GM23338 (cell line): ENCODE measurements at regions not wholly inside any gene's neighbourhood (a gene's known extent, or its start where the extent isn't known, plus 50 kb on each side); places are given as distances from the start of the nearest gene placed in this dataset.
A peak's percentile ranks its signal among the peaks of the same experiment; 100 is the strongest.

Experiments used
- ATAC-seq: fragments of 200-7000 bp; cut with Tn5 transposase; 3 replicates; pipeline ENCODE4 v1.9.1; 2020
- DNase-seq: peaks from one replicate; pipeline ENCODE4 v3.0.0-alpha.2; 2015; ENCODE audit warnings: low spot score
- H2AFZ ChIP-seq: fragments of 200-600 bp; sonication (generic); 2 replicates; pipeline ENCODE4 v1.8.0; 2016; ENCODE audit warnings: antibody characterized with exemption, mild to moderate bottlenecking, moderate library complexity
- H3F3A ChIP-seq: fragments of 200-600 bp; sonication (generic); replicated peaks from 2 replicates; pipeline ENCODE4 v1.8.0; 2017; ENCODE audit warnings: antibody characterized with exemption, mixed run types, low read depth
- H3K27ac ChIP-seq: fragments of 200-600 bp; sonication (generic); 2 replicates; pipeline ENCODE4 v1.6.1; 2016; ENCODE audit warnings: low read depth
- H3K27me3 ChIP-seq: fragments of 200-600 bp; sonication (generic); 2 replicates; pipeline ENCODE4 v1.8.0; 2016; ENCODE audit warnings: mild to moderate bottlenecking, mixed run types, moderate library complexity; ENCODE audit not compliant: insufficient read depth
- H3K36me3 ChIP-seq: fragments of 200-600 bp; sonication (generic); 2 replicates; pipeline ENCODE4 v1.8.0; 2016; ENCODE audit warnings: mild to moderate bottlenecking; ENCODE audit not compliant: insufficient read depth
- H3K4me1 ChIP-seq: fragments of 200-600 bp; sonication (generic); 2 replicates; pipeline ENCODE4 v1.8.0; 2016; ENCODE audit warnings: mild to moderate bottlenecking, moderate library complexity; ENCODE audit not compliant: insufficient read depth
- H3K4me2 ChIP-seq: fragments of 200-600 bp; sonication (generic); 2 replicates; pipeline ENCODE4 v1.7.1; 2017; ENCODE audit warnings: mixed run types
- H3K4me3 ChIP-seq: fragments of 200-600 bp; sonication (generic); 2 replicates; pipeline ENCODE4 v1.6.1; 2016; ENCODE audit warnings: mixed run types
- H3K79me2 ChIP-seq: fragments of 200-600 bp; sonication (generic); replicated peaks from 2 replicates; pipeline ENCODE4 v1.8.0; 2017; ENCODE audit warnings: mild to moderate bottlenecking; ENCODE audit not compliant: insufficient read depth
- H3K9me2 ChIP-seq: fragments of 200-600 bp; sonication (generic); 2 replicates; pipeline ENCODE4 v1.8.0; 2017; ENCODE audit not compliant: insufficient read depth
- H4K20me1 ChIP-seq: fragments of 200-600 bp; sonication (generic); replicated peaks from 2 replicates; pipeline ENCODE4 v1.8.0; 2017; ENCODE audit warnings: mild to moderate bottlenecking; ENCODE audit not compliant: insufficient read depth
- H3K27ac Mint-ChIP-seq: 2 replicates; pipeline ENCODE4 v1.8.0; 2020; ENCODE audit warnings: inconsistent platforms, mild to moderate bottlenecking, moderate library complexity, mixed read lengths
- H3K27me3 Mint-ChIP-seq: 3 replicates; pipeline ENCODE4 v1.8.0; 2022; ENCODE audit warnings: low read depth, mild to moderate bottlenecking, moderate library complexity, mixed read lengths, inconsistent platforms; ENCODE audit not compliant: insufficient read depth, poor library complexity
- H3K36me3 Mint-ChIP-seq: 3 replicates; pipeline ENCODE4 v1.8.0; 2021; ENCODE audit warnings: low read depth, mild to moderate bottlenecking, inconsistent platforms, moderate library complexity, mixed read lengths
- H3K4me1 Mint-ChIP-seq: 3 replicates; pipeline ENCODE4 v1.8.0; 2020; ENCODE audit warnings: mild to moderate bottlenecking, inconsistent platforms, mixed read lengths
- H3K4me3 Mint-ChIP-seq: 3 replicates; pipeline ENCODE4 v1.8.0; 2021; ENCODE audit warnings: moderate library complexity, mild to moderate bottlenecking, inconsistent platforms, mixed read lengths
- H3K9me3 Mint-ChIP-seq: 3 replicates; pipeline ENCODE4 v1.8.0; 2020; ENCODE audit warnings: moderate library complexity, mild to moderate bottlenecking, inconsistent platforms, mixed read lengths
- CREB1 ChIP-seq: fragments of 250-450 bp; sonication (Bioruptor Pico); IDR thresholded peaks from 2 replicates; pipeline ENCODE4 v1.5.0; 2020; ENCODE audit warnings: low read depth, mild to moderate bottlenecking, moderate library complexity
- ETS1 ChIP-seq: IDR thresholded peaks from 2 replicates; pipeline ENCODE4 v1.6.1; 2016; ENCODE audit warnings: antibody characterized with exemption
- EZH2 ChIP-seq: fragments of 200-600 bp; sonication (generic); IDR thresholded peaks from one replicate; pipeline ENCODE4 v1.8.0; 2017; ENCODE audit warnings: antibody characterized with exemption, mild to moderate bottlenecking, low read depth; ENCODE audit not compliant: unreplicated experiment
- EZH2phosphoT487 ChIP-seq: fragments of 200-600 bp; sonication (generic); IDR thresholded peaks from one replicate; pipeline ENCODE4 v1.8.1; 2018; ENCODE audit warnings: antibody characterized with exemption; ENCODE audit not compliant: unreplicated experiment
- JUNB ChIP-seq: IDR thresholded peaks from one replicate; pipeline ENCODE4 v1.6.1; 2016; ENCODE audit warnings: antibody characterized with exemption; ENCODE audit not compliant: unreplicated experiment
- NANOG ChIP-seq: IDR thresholded peaks from 2 replicates; pipeline ENCODE4 v1.6.1; 2016; ENCODE audit warnings: antibody characterized with exemption, borderline replicate concordance
- POLR2AphosphoS5 ChIP-seq: IDR thresholded peaks from 2 replicates; pipeline ENCODE4 v1.6.1; 2016; ENCODE audit warnings: antibody characterized with exemption, low read depth
- STAT1 ChIP-seq: IDR thresholded peaks from one replicate; pipeline ENCODE4 v1.6.1; 2016; ENCODE audit warnings: antibody characterized with exemption; ENCODE audit not compliant: unreplicated experiment
- ZNF114 ChIP-seq: fragments of 250-450 bp; sonication (Bioruptor Pico); IDR thresholded peaks from 2 replicates; pipeline ENCODE4 v1.5.0; 2020; ENCODE audit warnings: mild to moderate bottlenecking, moderate library complexity
- ZNF331 ChIP-seq: fragments of 250-450 bp; sonication (Bioruptor Pico); IDR thresholded peaks from 2 replicates; pipeline ENCODE4 v1.5.0; 2020; ENCODE audit warnings: low read depth, mild to moderate bottlenecking, moderate library complexity
- TF ChIP-seq, protein P1 (sequence below): IDR thresholded peaks from one replicate; pipeline ENCODE4 v1.6.1; 2018; ENCODE audit warnings: antibody characterized with exemption; ENCODE audit not compliant: unreplicated experiment
- TF ChIP-seq, protein P2 (sequence below), 2 experiments: fragments of 200-600 bp in 1 of 2; sonication (generic) in 1 of 2; conservative IDR thresholded peaks; 2 replicates each; pipeline versions ENCODE4 v1.5.1 to v1.6.1; 2016 to 2017; ENCODE audit warnings: antibody characterized with exemption in 2 of 2, low read depth in 2 of 2, mild to moderate bottlenecking in 2 of 2, moderate library complexity in 1 of 2

DNA sequence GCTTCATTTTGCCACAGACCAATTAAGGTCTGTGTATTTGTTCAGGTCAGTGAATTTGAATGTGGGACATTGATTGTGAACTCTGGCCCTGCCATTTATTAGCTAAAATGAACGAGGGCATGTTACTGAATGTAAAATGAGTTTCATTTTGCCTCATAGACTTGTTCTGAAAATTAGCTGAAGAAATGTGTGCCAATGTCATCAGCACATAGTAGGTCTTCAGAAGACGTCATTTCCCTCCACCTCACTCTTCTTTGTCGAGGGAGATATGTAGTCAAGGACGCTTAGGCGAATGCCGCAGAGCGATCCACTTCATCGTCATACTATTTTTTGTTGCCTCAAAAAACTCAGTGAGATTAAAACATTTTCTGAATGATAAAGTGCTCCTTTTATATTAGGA is 291.7 kb downstream of the SMOC2 start (continued):
- TF ChIP-seq, protein P1, sequence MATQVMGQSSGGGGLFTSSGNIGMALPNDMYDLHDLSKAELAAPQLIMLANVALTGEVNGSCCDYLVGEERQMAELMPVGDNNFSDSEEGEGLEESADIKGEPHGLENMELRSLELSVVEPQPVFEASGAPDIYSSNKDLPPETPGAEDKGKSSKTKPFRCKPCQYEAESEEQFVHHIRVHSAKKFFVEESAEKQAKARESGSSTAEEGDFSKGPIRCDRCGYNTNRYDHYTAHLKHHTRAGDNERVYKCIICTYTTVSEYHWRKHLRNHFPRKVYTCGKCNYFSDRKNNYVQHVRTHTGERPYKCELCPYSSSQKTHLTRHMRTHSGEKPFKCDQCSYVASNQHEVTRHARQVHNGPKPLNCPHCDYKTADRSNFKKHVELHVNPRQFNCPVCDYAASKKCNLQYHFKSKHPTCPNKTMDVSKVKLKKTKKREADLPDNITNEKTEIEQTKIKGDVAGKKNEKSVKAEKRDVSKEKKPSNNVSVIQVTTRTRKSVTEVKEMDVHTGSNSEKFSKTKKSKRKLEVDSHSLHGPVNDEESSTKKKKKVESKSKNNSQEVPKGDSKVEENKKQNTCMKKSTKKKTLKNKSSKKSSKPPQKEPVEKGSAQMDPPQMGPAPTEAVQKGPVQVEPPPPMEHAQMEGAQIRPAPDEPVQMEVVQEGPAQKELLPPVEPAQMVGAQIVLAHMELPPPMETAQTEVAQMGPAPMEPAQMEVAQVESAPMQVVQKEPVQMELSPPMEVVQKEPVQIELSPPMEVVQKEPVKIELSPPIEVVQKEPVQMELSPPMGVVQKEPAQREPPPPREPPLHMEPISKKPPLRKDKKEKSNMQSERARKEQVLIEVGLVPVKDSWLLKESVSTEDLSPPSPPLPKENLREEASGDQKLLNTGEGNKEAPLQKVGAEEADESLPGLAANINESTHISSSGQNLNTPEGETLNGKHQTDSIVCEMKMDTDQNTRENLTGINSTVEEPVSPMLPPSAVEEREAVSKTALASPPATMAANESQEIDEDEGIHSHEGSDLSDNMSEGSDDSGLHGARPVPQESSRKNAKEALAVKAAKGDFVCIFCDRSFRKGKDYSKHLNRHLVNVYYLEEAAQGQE, result no peak
- TF ChIP-seq ZNF331 (CRISPR knock-in tag) (no peak), JUNB (no peak), STAT1 (no peak), EZH2 (no peak), NANOG (no peak), POLR2AphosphoS5 (no peak), ZNF114 (CRISPR knock-in tag) (no peak), CREB1 (no peak), EZH2phosphoT487 (no peak)
- TF ChIP-seq, protein P2, sequence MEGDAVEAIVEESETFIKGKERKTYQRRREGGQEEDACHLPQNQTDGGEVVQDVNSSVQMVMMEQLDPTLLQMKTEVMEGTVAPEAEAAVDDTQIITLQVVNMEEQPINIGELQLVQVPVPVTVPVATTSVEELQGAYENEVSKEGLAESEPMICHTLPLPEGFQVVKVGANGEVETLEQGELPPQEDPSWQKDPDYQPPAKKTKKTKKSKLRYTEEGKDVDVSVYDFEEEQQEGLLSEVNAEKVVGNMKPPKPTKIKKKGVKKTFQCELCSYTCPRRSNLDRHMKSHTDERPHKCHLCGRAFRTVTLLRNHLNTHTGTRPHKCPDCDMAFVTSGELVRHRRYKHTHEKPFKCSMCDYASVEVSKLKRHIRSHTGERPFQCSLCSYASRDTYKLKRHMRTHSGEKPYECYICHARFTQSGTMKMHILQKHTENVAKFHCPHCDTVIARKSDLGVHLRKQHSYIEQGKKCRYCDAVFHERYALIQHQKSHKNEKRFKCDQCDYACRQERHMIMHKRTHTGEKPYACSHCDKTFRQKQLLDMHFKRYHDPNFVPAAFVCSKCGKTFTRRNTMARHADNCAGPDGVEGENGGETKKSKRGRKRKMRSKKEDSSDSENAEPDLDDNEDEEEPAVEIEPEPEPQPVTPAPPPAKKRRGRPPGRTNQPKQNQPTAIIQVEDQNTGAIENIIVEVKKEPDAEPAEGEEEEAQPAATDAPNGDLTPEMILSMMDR (conservative IDR thresholded peaks at IDR 0.05; ENCODE audit: low read depth in 2 of 2), result no peak

DNA sequence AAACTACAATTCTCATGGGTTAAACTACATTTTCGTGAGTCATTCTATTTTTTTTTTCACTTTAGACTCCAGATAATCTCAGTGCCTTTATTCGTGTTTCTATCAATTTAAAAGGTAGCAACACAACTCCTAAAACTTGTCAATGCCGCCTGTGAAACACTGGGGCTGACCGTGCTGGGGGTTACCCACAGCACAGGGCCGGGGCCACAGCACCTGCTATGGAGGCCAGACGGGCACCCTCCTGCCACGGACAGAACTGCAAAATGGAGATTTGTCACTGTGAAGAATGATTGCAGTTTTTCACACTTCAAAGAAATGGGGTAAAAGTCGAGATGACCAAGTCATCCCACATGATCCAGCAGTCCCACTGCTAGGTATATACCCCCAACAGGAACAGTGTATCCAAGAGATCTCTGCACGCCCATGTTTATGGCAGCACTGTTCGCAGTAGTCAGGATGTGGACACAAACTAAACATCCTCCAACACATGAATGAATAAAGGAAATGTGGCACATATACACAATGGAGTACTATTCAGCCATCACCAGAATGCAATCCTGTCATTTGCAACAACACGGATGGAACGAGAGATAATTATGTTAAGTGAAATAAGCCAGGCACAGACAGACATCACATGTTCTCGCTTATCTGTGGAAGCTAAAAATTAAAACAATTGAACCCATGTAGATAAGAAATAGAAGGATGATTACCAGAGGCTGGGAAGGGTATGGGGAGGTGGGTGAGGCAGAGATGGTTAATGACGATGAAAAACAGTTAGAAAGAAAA is 290.1 kb downstream of the SMOC2 start:
- Histone ChIP-seq H3K4me1 (no peaks in the 10 kb centered on the region), H3K4me2 (no peak overlapping the region), H2AFZ (0 out of 2 replicates have a peak overlapping the region, but pooled peaks have one; percentile 14), H3K79me2 (no peaks in the 10 kb centered on the region), H3F3A (no peaks in the 10 kb centered on the region), H3K9me2 (0 out of 2 replicates have a peak, but pooled peaks cover 10% of the 10 kb centered on the region), H3K4me3 (no peak overlapping the region), H3K36me3 (no peaks in the 10 kb centered on the region), H3K27ac (no peak overlapping the region), H4K20me1 (no peaks in the 10 kb centered on the region), H3K27me3 (no peaks in the 10 kb centered on the region)
- Mint-ChIP-seq H3K4me1 (no peaks in the 10 kb centered on the region), H3K36me3 (peaks cover 4% of the 10 kb centered on the region; the same call in 2 of the 3 replicates), H3K27me3 (peaks cover 9% of the 10 kb centered on the region), H3K27ac (no peak overlapping the region), H3K9me3 (peaks cover 5% of the 10 kb centered on the region; the same call in 2 of the 3 replicates), H3K4me3 (no peak overlapping the region)
- DNase-seq, result no peak
- no peak for ATAC-seq
- TF ChIP-seq ETS1 (no peak), EZH2phosphoT487 (no peak), ZNF331 (CRISPR knock-in tag) (no peak), JUNB (no peak), EZH2 (no peak)
- TF ChIP-seq, protein P2 (conservative IDR thresholded peaks at IDR 0.05; ENCODE audit: low read depth in 2 of 2), result no peak
- TF ChIP-seq, protein P1, result no peak
